DOHH2 (cell line): ENCODE measurements at regions not wholly inside any gene's neighbourhood (a gene's known extent, or its start where the extent isn't known, plus 50 kb on each side); places are given as distances from the start of the nearest gene placed in this dataset.

Experiments
- EZH2phosphoT487 ChIP-seq: fragments of 200-600 bp; sonication (generic); IDR thresholded peaks from 2 replicates; pipeline ENCODE4 v1.6.1; 2017; ENCODE audit warnings: borderline replicate concordance, mild to moderate bottlenecking, antibody characterized with exemption, low read length, moderate library complexity, mixed read lengths
- TF ChIP-seq, protein P1 (sequence below): fragments of 200-600 bp; sonication (generic); IDR thresholded peaks from one replicate; pipeline ENCODE4 v1.5.1; 2014; ENCODE audit warnings: antibody characterized with exemption, mild to moderate bottlenecking, low read depth, low read length; ENCODE audit not compliant: poor library complexity, severe bottlenecking

DNA sequence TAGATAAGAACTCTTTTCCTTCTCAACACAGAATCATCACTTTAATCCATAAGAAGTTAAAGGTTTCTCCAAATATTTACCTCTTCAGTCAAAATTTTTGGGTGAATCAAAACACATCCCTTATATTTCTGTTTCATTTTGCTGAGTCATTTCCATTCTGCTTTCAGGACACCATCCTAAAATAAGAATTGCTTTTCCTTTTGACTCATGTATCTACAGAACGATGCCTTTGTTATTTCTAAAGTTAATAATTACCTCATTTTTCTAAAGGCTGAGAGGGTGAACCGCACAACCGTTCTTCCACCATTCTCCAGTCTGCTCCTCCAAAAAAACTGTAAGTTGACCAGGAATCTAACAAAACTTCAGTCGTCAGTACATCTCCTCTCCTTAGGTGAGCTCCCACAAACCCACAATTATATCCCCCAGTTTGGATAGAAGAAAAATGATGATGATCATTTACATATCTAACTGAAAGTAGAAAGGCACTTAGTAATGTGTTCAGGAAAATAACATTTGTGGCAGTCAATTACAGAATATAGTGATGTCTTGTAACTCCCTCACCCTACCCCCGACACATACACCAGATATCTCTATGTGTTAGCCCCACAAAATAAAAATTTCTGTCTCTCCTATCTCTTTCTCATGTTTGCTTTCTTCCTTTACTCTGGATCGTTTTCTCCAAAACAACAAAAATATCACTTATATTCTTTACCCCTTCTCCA, 162.5 kb downstream of the RAD51AP2 start:
- TF ChIP-seq, protein P1, sequence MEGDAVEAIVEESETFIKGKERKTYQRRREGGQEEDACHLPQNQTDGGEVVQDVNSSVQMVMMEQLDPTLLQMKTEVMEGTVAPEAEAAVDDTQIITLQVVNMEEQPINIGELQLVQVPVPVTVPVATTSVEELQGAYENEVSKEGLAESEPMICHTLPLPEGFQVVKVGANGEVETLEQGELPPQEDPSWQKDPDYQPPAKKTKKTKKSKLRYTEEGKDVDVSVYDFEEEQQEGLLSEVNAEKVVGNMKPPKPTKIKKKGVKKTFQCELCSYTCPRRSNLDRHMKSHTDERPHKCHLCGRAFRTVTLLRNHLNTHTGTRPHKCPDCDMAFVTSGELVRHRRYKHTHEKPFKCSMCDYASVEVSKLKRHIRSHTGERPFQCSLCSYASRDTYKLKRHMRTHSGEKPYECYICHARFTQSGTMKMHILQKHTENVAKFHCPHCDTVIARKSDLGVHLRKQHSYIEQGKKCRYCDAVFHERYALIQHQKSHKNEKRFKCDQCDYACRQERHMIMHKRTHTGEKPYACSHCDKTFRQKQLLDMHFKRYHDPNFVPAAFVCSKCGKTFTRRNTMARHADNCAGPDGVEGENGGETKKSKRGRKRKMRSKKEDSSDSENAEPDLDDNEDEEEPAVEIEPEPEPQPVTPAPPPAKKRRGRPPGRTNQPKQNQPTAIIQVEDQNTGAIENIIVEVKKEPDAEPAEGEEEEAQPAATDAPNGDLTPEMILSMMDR, result no peak
- no peak for TF ChIP-seq EZH2phosphoT487
